ENCODE measurements at regions not wholly inside any gene's neighbourhood (a gene's known extent, or its start where the extent isn't known, plus 50 kb on each side); places are given as distances from the start of the nearest gene placed in this dataset.

- no peak for TF ChIP-seq CTCF (IDR thresholded peaks at IDR 0.05; ENCODE audit: low read depth, low read length, missing control alignments)
- H3K4me3 ChIP-seq (ENCODE audit: low read depth, low read length): no peak overlapping the region
- DNase-seq (ENCODE audit: low read depth): no peak
- in situ Hi-C loops (cut with HindIII; ENCODE audit: low sequenced_read_pairs): no loop called here
Observed at GRCh38 chr9:7403028-7403389, 396.6 kb downstream of the DMAC1 start.

GRCh38 chr9:7402334-7403027 is 397.1 kb downstream of the DMAC1 start:
- no peak overlapping the region for H3K4me3 ChIP-seq (ENCODE audit: low read depth, low read length)
- in situ Hi-C loops (cut with HindIII; ENCODE audit: low sequenced_read_pairs): no loop called here
- DNase-seq (ENCODE audit: low read depth): no peak
- no peak for TF ChIP-seq CTCF (IDR thresholded peaks at IDR 0.05; ENCODE audit: low read depth, low read length, missing control alignments)

- DNase-seq (ENCODE audit: low read depth): no peak
- TF ChIP-seq CTCF (IDR thresholded peaks at IDR 0.05; ENCODE audit: low read depth, low read length, missing control alignments): no peak
- H3K4me3 ChIP-seq (ENCODE audit: low read depth, low read length): no peak overlapping the region
- in situ Hi-C loops (cut with HindIII; ENCODE audit: low sequenced_read_pairs): no loop called here
Observed at GRCh38 chr9:7401116-7401515, 398.5 kb downstream of the DMAC1 start.

- in situ Hi-C loops (cut with HindIII; ENCODE audit: low sequenced_read_pairs): no loop called here
- DNase-seq (ENCODE audit: low read depth): no peak
Observed at GRCh38 chr9:7394002-7394774, 405.4 kb downstream of the DMAC1 start.

GRCh38 chr9:7392148-7392547 is 407.4 kb downstream of the DMAC1 start:
- TF ChIP-seq CTCF (IDR thresholded peaks at IDR 0.05; ENCODE audit: low read depth, low read length, missing control alignments): no peak
- H3K4me3 ChIP-seq (ENCODE audit: low read depth, low read length): no peak overlapping the region
- in situ Hi-C loops (cut with HindIII; ENCODE audit: low sequenced_read_pairs): no loop called here
- no peak for DNase-seq (ENCODE audit: low read depth)

More at GRCh38 chr9:7394002-7394774, 405.4 kb downstream of the DMAC1 start:
- no peak for TF ChIP-seq CTCF (IDR thresholded peaks at IDR 0.05; ENCODE audit: low read depth, low read length, missing control alignments)
- H3K4me3 ChIP-seq (ENCODE audit: low read depth, low read length): no peak overlapping the region

GRCh38 chr9:7388755-7389154 is 410.8 kb downstream of the DMAC1 start:
- TF ChIP-seq CTCF (IDR thresholded peaks at IDR 0.05; ENCODE audit: low read depth, low read length, missing control alignments): no peak
- in situ Hi-C loops (cut with HindIII; ENCODE audit: low sequenced_read_pairs): no loop called here
- H3K4me3 ChIP-seq (ENCODE audit: low read depth, low read length): no peak overlapping the region
- DNase-seq (ENCODE audit: low read depth): no peak

Data from astrocyte of the cerebellum (primary cell).